Uterus (tissue), 3 donors: ENCODE measurements at regions not wholly inside any gene's neighbourhood (a gene's known extent, or its start where the extent isn't known, plus 50 kb on each side); places are given as distances from the start of the nearest gene placed in this dataset. TPM values are rescaled to one million over a fixed set of nuclear protein-coding genes. Genes with fewer than 3 reads are reported as not detected.

ENCODE experiments used
- DNase-seq, 2 donors: peaks; one replicate each; pipeline ENCODE4 v3.0.0-alpha.2; 2019 to 2020
- H3K27ac ChIP-seq, 2 donors: fragments of 200-600 bp; sonication (generic); 1 replicate in 1 of 2; 2 replicates in 1 of 2; pipeline ENCODE4 v1.5.1; 2016 to 2018
- H3K27me3 ChIP-seq, 2 donors: fragments of 200-600 bp; sonication (generic); one replicate each; pipeline ENCODE4 v1.5.1; 2018 to 2019; ENCODE audit warnings: control low read depth in 1 of 2
- H3K36me3 ChIP-seq, 2 donors: fragments of 200-600 bp; sonication (generic); one replicate each; pipeline ENCODE4 v1.5.1; 2019; ENCODE audit warnings: control low read depth in 1 of 2
- H3K4me1 ChIP-seq, 2 donors: fragments of 200-600 bp; sonication (generic); one replicate each; pipeline ENCODE4 v1.5.1; 2018 to 2019; ENCODE audit warnings: control low read depth in 1 of 2
- H3K4me3 ChIP-seq, 2 donors: fragments of 200-600 bp; sonication (generic); 1 replicate in 1 of 2; 2 replicates in 1 of 2; pipeline ENCODE4 v1.5.1; 2018 to 2019; ENCODE audit warnings: mild to moderate bottlenecking in 1 of 2
- H3K9me3 ChIP-seq, 2 donors: fragments of 200-600 bp; sonication (generic); one replicate each; pipeline ENCODE4 v1.5.1; 2019; ENCODE audit warnings: control low read depth in 1 of 2
- POLR2A ChIP-seq, 2 donors: fragments of 450-650 bp; IDR thresholded peaks; one replicate each; pipeline ENCODE4 v1.6.1; 2016; ENCODE audit warnings: antibody characterized with exemption in 2 of 2, mild to moderate bottlenecking in 1 of 2, moderate library complexity in 1 of 2
- intact Hi-C: fragments of 100-400 bp; cut with DNase I; formaldehyde crosslinking; loops from one replicate; pipeline ENCODE4 v1.15.1; 2023; ENCODE audit warnings: low total_unique reads
- microRNA-seq: library from miRNA; unstranded; fragments of <30 nt; microRNA quantifications from one replicate; pipeline ENCODE4, GENCODE V29; 2016; ENCODE audit warnings: borderline microRNAs expressed, borderline replicate concordance
- small RNA-seq: library from RNA; depleted of rRNA; stranded (forward); fragments of <200 nt; gene quantifications from one replicate; pipeline ENCODE3, GENCODE V24; 2016
- TF ChIP-seq, protein P1 (sequence below), 4 experiments: fragments of 200-600 bp in 2 of 4; fragments of 450-650 bp in 2 of 4; sonication (generic) in 2 of 4; IDR thresholded peaks; one replicate each; pipeline ENCODE4 v1.5.1; 2016 to 2019; ENCODE audit warnings: antibody characterized with exemption in 4 of 4, mild to moderate bottlenecking in 2 of 4, moderate library complexity in 1 of 4
- donor health status: DM: yes; HTN: yes; CAD: no.

DNA sequence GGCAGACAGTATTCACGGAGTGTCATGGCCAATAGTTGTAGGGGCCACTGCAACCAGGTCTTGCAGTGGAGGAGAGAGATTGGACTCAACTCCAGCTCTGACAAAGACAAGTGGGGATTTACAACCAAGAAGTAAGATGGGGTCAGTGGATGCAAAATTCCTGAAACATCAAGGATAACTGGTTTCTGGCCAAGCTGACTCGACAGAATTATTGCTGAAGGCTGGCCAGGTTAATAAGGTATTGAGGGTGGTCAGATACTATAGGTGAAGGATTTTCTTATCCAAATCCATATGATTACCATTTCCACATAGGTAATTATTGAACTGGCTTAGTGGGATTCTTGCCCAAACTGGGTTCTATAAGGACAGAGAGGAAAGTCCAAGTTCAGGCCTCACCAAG is 64.9 kb upstream of the FOXG1 start:
- intact Hi-C loops: no loop called here
- Histone ChIP-seq H3K36me3 (no peaks in the 10 kb centered on the region), H3K9me3 (no peaks in the 10 kb centered on the region), H3K4me3 (no peak overlapping the region), H3K27me3 (no peaks in the 10 kb centered on the region), H3K4me1 (no peaks in the 10 kb centered on the region), H3K27ac (no peak overlapping the region)
- DNase-seq: no peak
- TF ChIP-seq POLR2A (IDR thresholded peaks at IDR 0.05): no peak
- TF ChIP-seq, protein P1, sequence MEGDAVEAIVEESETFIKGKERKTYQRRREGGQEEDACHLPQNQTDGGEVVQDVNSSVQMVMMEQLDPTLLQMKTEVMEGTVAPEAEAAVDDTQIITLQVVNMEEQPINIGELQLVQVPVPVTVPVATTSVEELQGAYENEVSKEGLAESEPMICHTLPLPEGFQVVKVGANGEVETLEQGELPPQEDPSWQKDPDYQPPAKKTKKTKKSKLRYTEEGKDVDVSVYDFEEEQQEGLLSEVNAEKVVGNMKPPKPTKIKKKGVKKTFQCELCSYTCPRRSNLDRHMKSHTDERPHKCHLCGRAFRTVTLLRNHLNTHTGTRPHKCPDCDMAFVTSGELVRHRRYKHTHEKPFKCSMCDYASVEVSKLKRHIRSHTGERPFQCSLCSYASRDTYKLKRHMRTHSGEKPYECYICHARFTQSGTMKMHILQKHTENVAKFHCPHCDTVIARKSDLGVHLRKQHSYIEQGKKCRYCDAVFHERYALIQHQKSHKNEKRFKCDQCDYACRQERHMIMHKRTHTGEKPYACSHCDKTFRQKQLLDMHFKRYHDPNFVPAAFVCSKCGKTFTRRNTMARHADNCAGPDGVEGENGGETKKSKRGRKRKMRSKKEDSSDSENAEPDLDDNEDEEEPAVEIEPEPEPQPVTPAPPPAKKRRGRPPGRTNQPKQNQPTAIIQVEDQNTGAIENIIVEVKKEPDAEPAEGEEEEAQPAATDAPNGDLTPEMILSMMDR (IDR thresholded peaks at IDR 0.05): no peak

DNA sequence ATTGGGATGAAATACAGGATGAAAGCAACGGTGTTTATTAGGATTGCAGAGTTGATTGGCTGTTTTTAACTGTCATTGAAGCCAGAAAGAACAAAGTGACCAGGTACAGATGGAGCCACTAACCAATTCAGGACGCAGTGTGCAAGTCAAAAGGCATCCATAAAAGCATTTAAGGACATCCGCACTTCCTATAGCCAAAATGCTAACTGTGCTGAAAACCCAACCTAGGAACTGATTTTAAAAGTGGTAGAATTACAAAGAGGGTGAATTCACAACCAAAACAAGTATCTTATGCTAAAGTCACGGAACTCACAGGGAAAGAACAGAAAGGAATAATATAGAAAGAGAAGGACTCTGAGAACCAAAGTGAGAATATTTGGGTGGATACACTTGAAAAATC is 63.1 kb upstream of the FOXG1 start:
- intact Hi-C loops: no loop called here
- H3K9me3 ChIP-seq: no peaks in the 10 kb centered on the region
- H3K4me1 ChIP-seq: no peaks in the 10 kb centered on the region
- H3K36me3 ChIP-seq: no peaks in the 10 kb centered on the region
- H3K27ac ChIP-seq: no peak overlapping the region
- no peak for DNase-seq
- TF ChIP-seq, protein P1 (IDR thresholded peaks at IDR 0.05): no peak
- TF ChIP-seq POLR2A (IDR thresholded peaks at IDR 0.05): no peak
- no peaks in the 10 kb centered on the region for H3K27me3 ChIP-seq
- no peak overlapping the region for H3K4me3 ChIP-seq

DNA sequence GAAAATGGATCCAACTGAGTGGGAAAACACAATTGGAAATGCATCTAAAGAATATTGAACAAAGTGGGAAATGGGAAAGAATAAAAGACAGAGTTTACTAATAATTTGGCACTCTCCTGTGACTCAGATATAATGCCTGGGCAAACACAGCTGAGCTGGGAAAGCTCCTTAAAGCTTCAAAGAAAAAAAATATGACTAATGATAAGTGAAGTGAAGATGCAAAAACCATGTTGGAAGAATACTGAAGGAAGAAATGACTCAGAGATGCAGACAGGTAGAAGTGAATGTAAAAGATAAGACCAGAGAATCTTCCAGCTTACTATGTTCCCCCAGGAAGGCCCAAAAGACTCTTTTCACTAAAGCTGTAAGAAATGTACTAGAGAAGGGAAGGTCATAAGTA is 62.4 kb upstream of the FOXG1 start:
- Histone ChIP-seq H3K4me3 (no peak overlapping the region), H3K27me3 (no peaks in the 10 kb centered on the region), H3K9me3 (no peaks in the 10 kb centered on the region), H3K27ac (no peak overlapping the region), H3K4me1 (no peaks in the 10 kb centered on the region), H3K36me3 (no peaks in the 10 kb centered on the region)
- TF ChIP-seq, protein P1 (IDR thresholded peaks at IDR 0.05): no peak
- no peak for TF ChIP-seq POLR2A (IDR thresholded peaks at IDR 0.05)
- intact Hi-C loops: no loop called here
- no peak for DNase-seq

DNA sequence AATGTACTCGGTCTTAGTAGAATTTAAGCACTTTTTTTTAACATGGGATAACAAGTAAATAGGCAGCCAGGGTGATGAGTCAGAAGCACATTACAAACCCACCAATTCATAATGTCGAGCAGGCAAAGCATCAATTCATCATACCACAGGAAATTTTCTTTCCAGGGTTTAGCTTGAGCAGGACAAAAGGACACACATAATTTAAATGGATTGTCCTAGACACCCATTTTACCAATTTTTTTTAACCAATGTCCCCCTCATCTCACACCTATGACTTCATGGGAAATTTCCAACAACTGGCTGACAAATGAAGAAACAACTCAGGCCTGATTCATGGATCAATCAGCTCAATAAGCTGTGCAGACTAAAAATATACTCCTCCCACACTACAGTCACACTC is 58.8 kb upstream of the FOXG1 start:
- DNase-seq: no peak
- H3K4me3 ChIP-seq: no peak overlapping the region
- H3K27ac ChIP-seq: no peak overlapping the region
- no peaks in the 10 kb centered on the region for H3K9me3 ChIP-seq
- no peaks in the 10 kb centered on the region for H3K36me3 ChIP-seq
- no peaks in the 10 kb centered on the region for H3K27me3 ChIP-seq
- intact Hi-C loops: no loop called here
- H3K4me1 ChIP-seq: no peaks in the 10 kb centered on the region
- no peak for TF ChIP-seq POLR2A (IDR thresholded peaks at IDR 0.05)
- TF ChIP-seq, protein P1 (IDR thresholded peaks at IDR 0.05): no peak

DNA sequence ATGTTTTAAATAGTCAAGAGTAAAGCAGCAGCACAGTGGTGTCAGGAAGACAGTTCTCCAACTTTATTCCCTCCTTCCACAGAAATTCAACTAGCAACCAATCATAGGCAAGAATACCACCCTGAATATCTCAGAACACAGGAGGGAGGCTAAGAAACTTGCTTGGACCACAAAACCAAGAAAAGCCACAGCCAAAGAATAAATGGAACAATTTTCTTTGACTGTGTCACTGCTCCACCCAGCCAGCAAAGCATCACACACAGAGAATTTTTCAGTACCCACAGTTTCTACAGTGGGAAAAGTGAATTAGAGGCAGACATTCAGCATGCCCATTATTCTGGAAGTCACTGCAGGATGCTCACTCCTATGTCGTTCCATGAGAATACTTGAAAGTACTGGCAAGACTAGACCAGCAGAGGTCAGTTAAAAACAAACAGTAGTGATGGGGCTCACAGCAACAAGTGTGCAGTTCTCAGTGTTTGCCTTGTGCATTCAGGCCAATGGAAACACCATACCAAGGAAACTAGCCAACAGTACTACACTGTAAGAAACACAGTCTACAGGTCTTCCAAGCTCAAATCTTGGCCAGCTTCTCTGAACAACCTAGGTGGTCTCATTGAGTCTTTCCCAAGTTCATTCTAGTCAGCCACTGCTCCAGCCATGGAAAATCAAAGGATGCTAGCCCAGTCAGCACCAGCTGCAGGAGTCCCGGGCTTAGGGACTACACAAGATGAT is 56.8 kb upstream of the FOXG1 start:
- intact Hi-C loops: no loop called here
- H3K27ac ChIP-seq: no peak overlapping the region
- H3K4me1 ChIP-seq: no peaks in the 10 kb centered on the region
- H3K27me3 ChIP-seq: no peaks in the 10 kb centered on the region
- TF ChIP-seq POLR2A (IDR thresholded peaks at IDR 0.05): no peak
- TF ChIP-seq, protein P1 (IDR thresholded peaks at IDR 0.05): no peak
- DNase-seq: no peak
- no peaks in the 10 kb centered on the region for H3K36me3 ChIP-seq
- no peaks in the 10 kb centered on the region for H3K9me3 ChIP-seq
- no peak overlapping the region for H3K4me3 ChIP-seq

Small RNA genes in the stretch of these regions (microRNA-seq; reads per million reads assigned to microRNA genes)
- gene MIR3171 (not detected), gene MIR4307 (not detected)

Small RNA genes in the stretch of these regions (small RNA-seq; reads per million reads assigned to genes)
- not detected for gene EIF4A1P12
- gene MIR3171: not detected
- gene MIR4307: not detected
